A549 (cell line): ENCODE measurements at regions not wholly inside any gene's neighbourhood (a gene's known extent, or its start where the extent isn't known, plus 50 kb on each side); places are given as distances from the start of the nearest gene placed in this dataset.
"Not testable (repeated sequence)": the region's sequence is repeated elsewhere in the genome, so short reads cannot be mapped to it uniquely, and the experiment has no call there.

Source experiments
- ATAC-seq, 2 experiments: fragments of 200-7000 bp in 1 of 2; fragments of >200 bp in 1 of 2; cut with Nextera tagmentation in 1 of 2; cut with Tn5 transposase in 1 of 2; 3 replicates each; pipeline versions ENCODE4 v1.8.0 to v1.9.1; 2018 to 2020; ENCODE audit warnings: mild to moderate bottlenecking in 1 of 2, moderate library complexity in 1 of 2
- CTCF ChIA-PET: fragments of 300-600 bp; sonication (Branson Sonifier 250); formaldehyde crosslinking; extraction: SDS; loops from one replicate; lab custom pipeline; 2021; ENCODE audit warnings: antibody characterized with exemption, inconsistent platforms; lab: Yijun Ruan, JAX
- POLR2A ChIA-PET: fragments of 350-600 bp; formaldehyde crosslinking; extraction: SDS; loops from one replicate; lab custom pipeline; 2021; ENCODE audit warnings: antibody characterized with exemption, inconsistent platforms; lab: Yijun Ruan, JAX
- DNase-seq, 2 experiments: peaks; one replicate each; pipeline versions ENCODE4 v3.0.0 to v3.0.0-alpha.2; 2011 to 2016; ENCODE audit warnings: low read depth in 1 of 2, low spot score in 1 of 2
- FAIRE-seq: peaks from 2 replicates; lab custom pipeline; 2011; peaks lifted over from hg19 to GRCh38; lab: Jason Lieb, UNC
- H3K27ac ChIP-seq, 2 experiments: fragments of >200 bp; sonication (Bioruptor Twin); formaldehyde crosslinking; 3 replicates each; pipeline ENCODE4 v1.5.1; 2016 to 2017
- H3K4me1 ChIP-seq: fragments of >200 bp; sonication (Bioruptor Twin); formaldehyde crosslinking; 3 replicates; pipeline ENCODE4 v1.6.1; 2016
- H3K4me2 ChIP-seq: fragments of >200 bp; sonication (Bioruptor Twin); formaldehyde crosslinking; 3 replicates; pipeline ENCODE4 v1.6.1; 2016
- H3K4me3 ChIP-seq: fragments of >200 bp; sonication (Bioruptor Twin); formaldehyde crosslinking; 3 replicates; pipeline ENCODE4 v1.5.1; 2016
- H3K9me3 ChIP-seq: fragments of >200 bp; sonication (Bioruptor Twin); formaldehyde crosslinking; 3 replicates; pipeline ENCODE4 v1.6.1; 2016
- BHLHE40 ChIP-seq: IDR thresholded peaks from 2 replicates; pipeline ENCODE4 v1.6.1; 2012; ENCODE audit warnings: low read depth, low read length, inconsistent platforms
- CBX2 ChIP-seq: fragments of 200-600 bp; sonication (generic); IDR thresholded peaks from 2 replicates; pipeline ENCODE4 v1.6.1; 2016; ENCODE audit warnings: low read depth, mild to moderate bottlenecking, borderline replicate concordance
- CHD4 ChIP-seq: fragments of 200-600 bp; sonication (generic); IDR thresholded peaks from 2 replicates; pipeline ENCODE4 v1.6.1; 2016; ENCODE audit warnings: antibody characterized with exemption, mild to moderate bottlenecking, borderline replicate concordance
- HDAC2 ChIP-seq: fragments of 200-600 bp; sonication (generic); IDR thresholded peaks from 2 replicates; pipeline ENCODE4 v1.6.1; 2016
- HMGXB4 ChIP-seq: fragments of 250-450 bp; sonication (Bioruptor Pico); IDR thresholded peaks from 2 replicates; pipeline ENCODE4 v1.5.0; 2021; ENCODE audit warnings: mild to moderate bottlenecking, moderate library complexity, borderline replicate concordance
- NFE2L2 ChIP-seq: fragments of 150-350 bp; conservative IDR thresholded peaks from 2 replicates; pipeline ENCODE4 v1.6.1; 2014; ENCODE audit warnings: low read length
- POLR2AphosphoS2 ChIP-seq: conservative IDR thresholded peaks from 2 replicates; pipeline ENCODE4 v1.6.1; 2012; ENCODE audit warnings: low read length, improper control_type of control experiment, inconsistent platforms
- RAD21 ChIP-seq, 2 experiments: fragments of >200 bp in 1 of 2; sonication (Bioruptor Twin) in 1 of 2; formaldehyde crosslinking in 1 of 2; IDR thresholded peaks in 1 of 2; conservative IDR thresholded peaks in 1 of 2; 2 replicates in 1 of 2; 3 replicates in 1 of 2; pipeline ENCODE4 v1.6.1; 2012 to 2018; ENCODE audit warnings: inconsistent platforms in 1 of 2
- RCOR1 ChIP-seq: fragments of 150-350 bp; IDR thresholded peaks from 2 replicates; pipeline ENCODE4 v1.6.1; 2014; ENCODE audit warnings: antibody characterized with exemption, low read length, low read depth
- SMC3 ChIP-seq: fragments of >200 bp; sonication (Bioruptor Twin); formaldehyde crosslinking; IDR thresholded peaks from 3 replicates; pipeline ENCODE4 v1.6.1; 2018; ENCODE audit warnings: inconsistent platforms
- ZFP36 ChIP-seq: fragments of 450-650 bp; IDR thresholded peaks from 2 replicates; pipeline ENCODE4 v1.6.1; 2014; ENCODE audit warnings: borderline replicate concordance; ENCODE audit not compliant: partially characterized antibody
- WGBS: methylation state at CpG from one replicate; pipeline ENCODE4 v1.1.6; 2017; ENCODE audit errors: missing lambda C conversion rate; 5-methylcytosine and 5-hydroxymethylcytosine counted together
- TF ChIP-seq, protein P1 (sequence below): fragments of 250-450 bp; sonication (Bioruptor Pico); IDR thresholded peaks from 2 replicates; pipeline ENCODE4 v1.5.0; 2020; ENCODE audit warnings: low read depth, mild to moderate bottlenecking, moderate library complexity
- TF ChIP-seq, protein P2 (sequence below): IDR thresholded peaks from 2 replicates; pipeline ENCODE4 v1.6.1; 2012; ENCODE audit warnings: low read depth, borderline replicate concordance
- TF ChIP-seq, protein P3 (sequence below): fragments of 150-350 bp; IDR thresholded peaks from 2 replicates; pipeline ENCODE4 v1.6.1; 2014; ENCODE audit warnings: low read depth, mild to moderate bottlenecking, low read length

GRCh38 chr5:179457612-179458011 lies 92.7 kb upstream of the RUFY1 start:
- ChIA-PET CTCF (no interaction called here), POLR2A (no interaction called here)
- H3K4me3 ChIP-seq: no peak overlapping the region
- H3K4me2 ChIP-seq: no peak overlapping the region
- H3K4me1 ChIP-seq: no peaks in the 10 kb centered on the region
- WGBS: 26% methylated on average over 8 of the region's 8 CpGs
- no peak overlapping the region for H3K27ac ChIP-seq
- ATAC-seq: no peak
- FAIRE-seq: no peak
- peaks cover 19% of the 10 kb centered on the region for H3K9me3 ChIP-seq
- no peak for TF ChIP-seq BHLHE40
- no peak for TF ChIP-seq RAD21 (conservative IDR thresholded peaks at IDR 0.05 in 1 of 2, IDR thresholded peaks at IDR 0.05 in 1 of 2)
- TF ChIP-seq, protein P1, sequence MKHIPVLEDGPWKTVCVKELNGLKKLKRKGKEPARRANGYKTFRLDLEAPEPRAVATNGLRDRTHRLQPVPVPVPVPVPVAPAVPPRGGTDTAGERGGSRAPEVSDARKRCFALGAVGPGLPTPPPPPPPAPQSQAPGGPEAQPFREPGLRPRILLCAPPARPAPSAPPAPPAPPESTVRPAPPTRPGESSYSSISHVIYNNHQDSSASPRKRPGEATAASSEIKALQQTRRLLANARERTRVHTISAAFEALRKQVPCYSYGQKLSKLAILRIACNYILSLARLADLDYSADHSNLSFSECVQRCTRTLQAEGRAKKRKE (CRISPR knock-in tag): no peak
- TF ChIP-seq, protein P2, sequence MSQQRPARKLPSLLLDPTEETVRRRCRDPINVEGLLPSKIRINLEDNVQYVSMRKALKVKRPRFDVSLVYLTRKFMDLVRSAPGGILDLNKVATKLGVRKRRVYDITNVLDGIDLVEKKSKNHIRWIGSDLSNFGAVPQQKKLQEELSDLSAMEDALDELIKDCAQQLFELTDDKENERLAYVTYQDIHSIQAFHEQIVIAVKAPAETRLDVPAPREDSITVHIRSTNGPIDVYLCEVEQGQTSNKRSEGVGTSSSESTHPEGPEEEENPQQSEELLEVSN: no peak
- no peak for DNase-seq

DNA sequence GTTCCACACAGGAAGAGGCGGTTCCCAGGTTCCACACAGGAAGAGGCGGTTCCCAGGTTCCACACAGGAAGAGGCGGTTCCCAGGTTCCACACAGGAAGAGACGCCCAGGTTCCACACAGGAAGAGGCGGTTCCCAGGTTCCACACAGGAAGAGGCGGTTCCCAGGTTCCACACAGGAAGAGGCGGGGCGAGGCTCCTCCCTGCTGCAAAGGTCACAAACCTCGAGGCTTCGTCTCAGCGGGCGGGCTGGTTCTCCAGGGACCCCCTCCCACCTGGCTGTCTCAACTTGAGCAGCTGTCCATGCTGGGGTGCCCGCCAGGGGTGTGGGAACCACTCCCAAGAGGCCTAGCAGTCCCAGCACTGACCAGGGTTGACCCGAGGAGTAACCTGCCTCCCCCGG lies 94.3 kb upstream of the RUFY1 start:
- 36% methylated on average over 12 of the region's 15 CpGs for WGBS
- peaks cover 19% of the 10 kb centered on the region for H3K9me3 ChIP-seq
- FAIRE-seq: not testable (repeated sequence)

GRCh38 chr5:179455320-179455719 lies 95.0 kb upstream of the RUFY1 start:
- TF ChIP-seq, protein P1 (CRISPR knock-in tag): no peak
- no peak for TF ChIP-seq NFE2L2
- TF ChIP-seq HDAC2: no peak
- TF ChIP-seq, protein P3, sequence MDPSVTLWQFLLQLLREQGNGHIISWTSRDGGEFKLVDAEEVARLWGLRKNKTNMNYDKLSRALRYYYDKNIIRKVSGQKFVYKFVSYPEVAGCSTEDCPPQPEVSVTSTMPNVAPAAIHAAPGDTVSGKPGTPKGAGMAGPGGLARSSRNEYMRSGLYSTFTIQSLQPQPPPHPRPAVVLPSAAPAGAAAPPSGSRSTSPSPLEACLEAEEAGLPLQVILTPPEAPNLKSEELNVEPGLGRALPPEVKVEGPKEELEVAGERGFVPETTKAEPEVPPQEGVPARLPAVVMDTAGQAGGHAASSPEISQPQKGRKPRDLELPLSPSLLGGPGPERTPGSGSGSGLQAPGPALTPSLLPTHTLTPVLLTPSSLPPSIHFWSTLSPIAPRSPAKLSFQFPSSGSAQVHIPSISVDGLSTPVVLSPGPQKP: no peak
- TF ChIP-seq POLR2AphosphoS2: no peak
- no peak for TF ChIP-seq CHD4
- TF ChIP-seq SMC3: no peak
- TF ChIP-seq HMGXB4: no peak
- no peak for TF ChIP-seq CBX2
- no peak for TF ChIP-seq RCOR1
- CTCF ChIA-PET: no interaction called here
- DNase-seq (no peak), FAIRE-seq (no peak), ATAC-seq (no peak)
- no peak overlapping the region for H3K4me2 ChIP-seq
- POLR2A ChIA-PET: no interaction called here
- no peak overlapping the region for H3K27ac ChIP-seq
- H3K4me1 ChIP-seq: no peaks in the 10 kb centered on the region
- peaks cover 19% of the 10 kb centered on the region for H3K9me3 ChIP-seq
- whole genome bisulfite sequencing: 31% methylated on average over 10 of the region's 15 CpGs
- H3K4me3 ChIP-seq: no peak overlapping the region

More for the DNA sequence above, 94.3 kb upstream of the RUFY1 start:
- H3K4me3 ChIP-seq, H3K4me2 ChIP-seq, DNase-seq, H3K4me1 ChIP-seq, CTCF ChIA-PET, POLR2A ChIA-PET, ATAC-seq, H3K27ac ChIP-seq: not testable (repeated sequence)

GRCh38 chr5:179454356-179454755 lies 96.0 kb upstream of the RUFY1 start:
- DNase-seq (no peak), ATAC-seq (no peak), FAIRE-seq (no peak)
- H3K4me2 ChIP-seq: no peak overlapping the region
- no peaks in the 10 kb centered on the region for H3K4me1 ChIP-seq
- WGBS: 8% methylated on average over 9 of the region's 9 CpGs
- H3K9me3 ChIP-seq: peaks cover 19% of the 10 kb centered on the region
- TF ChIP-seq NFE2L2: no peak
- TF ChIP-seq, protein P3: no peak
- no peak for TF ChIP-seq ZFP36
- H3K27ac ChIP-seq: no peak overlapping the region
- POLR2A ChIA-PET: no interaction called here
- CTCF ChIA-PET: no interaction called here
- no peak overlapping the region for H3K4me3 ChIP-seq
